B cell (primary cell): ENCODE measurements at regions not wholly inside any gene's neighbourhood (a gene's known extent, or its start where the extent isn't known, plus 50 kb on each side); places are given as distances from the start of the nearest gene placed in this dataset.

ENCODE experiments used
- ATAC-seq: fragments of 200-7000 bp; cut with Tn5 transposase; one replicate; pipeline ENCODE4 v1.10.0; 2021; ENCODE audit warnings: low read depth, mild to moderate bottlenecking, moderate number of reproducible peaks, moderate library complexity
- CTCF ChIA-PET: fragments of 350-600 bp; sonication (Branson Sonifier 250); formaldehyde crosslinking; loops from one replicate; lab custom pipeline; 2021; ENCODE audit warnings: antibody characterized with exemption, inconsistent platforms; lab: Charles Lee
- POLR2A ChIA-PET: fragments of 350-600 bp; sonication (Branson Sonifier 250); formaldehyde crosslinking; loops from one replicate; lab custom pipeline; 2021; ENCODE audit warnings: antibody characterized with exemption; lab: Charles Lee
- DNase-seq: peaks from one replicate; pipeline ENCODE4 v3.0.0; 2013
- H2AFZ ChIP-seq: 2 replicates; pipeline ENCODE4 v1.6.1; 2012; ENCODE audit warnings: mild to moderate bottlenecking, low read depth, low read length; ENCODE audit not compliant: insufficient read depth, poor library complexity, severe bottlenecking
- H3K27ac ChIP-seq, 2 donors: 1 replicate in 1 of 2; 2 replicates in 1 of 2; pipeline ENCODE4 v1.5.1; 2012 to 2013; ENCODE audit warnings: low read length in 2 of 2, mild to moderate bottlenecking in 2 of 2, moderate library complexity in 1 of 2
- H3K27me3 ChIP-seq, 4 experiments: fragments of 200-600 bp in 1 of 4; sonication (generic) in 1 of 4; replicated peaks in 1 of 4; 1 replicate in 2 of 4; 2 replicates in 2 of 4; pipeline versions ENCODE4 v1.6.1 to v1.7.0; 2013 to 2016; ENCODE audit warnings: low read length in 3 of 4, mild to moderate bottlenecking in 2 of 4, mixed read lengths in 1 of 4, moderate library complexity in 1 of 4; ENCODE audit not compliant: insufficient read depth in 4 of 4, control insufficient read depth in 3 of 4; ENCODE audit errors: control extremely low read depth in 1 of 4
- H3K36me3 ChIP-seq, 2 experiments: replicated peaks in 1 of 2; 1 replicate in 1 of 2; 2 replicates in 1 of 2; pipeline versions ENCODE4 v1.6.1 to v1.7.1; 2013; ENCODE audit warnings: low read length in 1 of 2; ENCODE audit not compliant: insufficient read depth in 2 of 2, control insufficient read depth in 1 of 2; ENCODE audit errors: control extremely low read depth in 1 of 2, extremely low read depth in 1 of 2
- H3K4me1 ChIP-seq, 2 donors: fragments of 200-600 bp in 1 of 2; sonication (generic) in 1 of 2; 1 replicate in 1 of 2; 2 replicates in 1 of 2; pipeline versions ENCODE4 v1.5.1 to v1.6.1; 2013 to 2017; ENCODE audit warnings: low read length in 2 of 2; ENCODE audit not compliant: control insufficient read depth in 2 of 2, insufficient read depth in 2 of 2
- H3K4me2 ChIP-seq: replicated peaks from 2 replicates; pipeline ENCODE3; 2012; ENCODE audit warnings: mild to moderate bottlenecking, low read depth, low read length; ENCODE audit not compliant: poor library complexity, severe bottlenecking
- H3K4me3 ChIP-seq, 5 experiments: fragments of 200-600 bp in 1 of 5; sonication (generic) in 1 of 5; 1 replicate in 3 of 5; 2 replicates in 2 of 5; pipeline versions ENCODE4 v1.5.1 to v1.7.0; 2011 to 2016; ENCODE audit warnings: low read length in 4 of 5, mild to moderate bottlenecking in 4 of 5, low read depth in 2 of 5, control low read depth in 1 of 5, moderate library complexity in 1 of 5; ENCODE audit not compliant: insufficient read depth in 1 of 5; ENCODE audit errors: control extremely low read depth in 1 of 5, extremely low read depth in 1 of 5
- H3K79me2 ChIP-seq: fragments of 200-600 bp; sonication (generic); one replicate; pipeline ENCODE4 v1.6.0; 2016; ENCODE audit warnings: low read length; ENCODE audit not compliant: control insufficient read depth, insufficient read depth
- H3K9ac ChIP-seq: fragments of 200-600 bp; sonication (generic); 2 replicates; pipeline ENCODE4 v1.6.1; 2017; ENCODE audit warnings: mild to moderate bottlenecking, low read length, moderate library complexity
- H3K9me3 ChIP-seq, 3 donors: one replicate each; pipeline versions ENCODE4 v1.6.1 to v1.7.1; 2013; ENCODE audit warnings: low read length in 2 of 3; ENCODE audit not compliant: control insufficient read depth in 2 of 3, insufficient read depth in 1 of 3; ENCODE audit errors: control extremely low read depth in 1 of 3
- H4K20me1 ChIP-seq: 2 replicates; pipeline ENCODE4 v1.6.0; 2012; ENCODE audit warnings: mild to moderate bottlenecking, low read length; ENCODE audit not compliant: insufficient read depth, control insufficient read depth, poor library complexity, severe bottlenecking
- H3K27ac Mint-ChIP-seq: one replicate; pipeline ENCODE4 v1.8.0; 2021; ENCODE audit warnings: mixed read lengths
- H3K27me3 Mint-ChIP-seq: one replicate; pipeline ENCODE4 v1.8.0; 2021; ENCODE audit warnings: mixed read lengths
- H3K4me1 Mint-ChIP-seq: one replicate; pipeline ENCODE4 v1.8.0; 2021; ENCODE audit warnings: mixed read lengths
- H3K4me3 Mint-ChIP-seq: one replicate; pipeline ENCODE4 v1.8.0; 2021; ENCODE audit warnings: mixed read lengths
- H3K9me3 Mint-ChIP-seq: one replicate; pipeline ENCODE4 v1.8.0; 2022; ENCODE audit warnings: mixed read lengths; ENCODE audit not compliant: insufficient read depth
- EZH2 ChIP-seq: IDR thresholded peaks from 2 replicates; pipeline ENCODE4 v1.6.1; 2012; ENCODE audit warnings: borderline replicate concordance, low read depth, mild to moderate bottlenecking, moderate library complexity, low read length; ENCODE audit not compliant: insufficient read depth, poor library complexity, severe bottlenecking
- WGBS: methylation state at CpG from one replicate; pipeline ENCODE4 v1.1.5; 2013; ENCODE audit warnings: missing lambda C conversion rate; ENCODE audit not compliant: insufficient coverage; 5-methylcytosine and 5-hydroxymethylcytosine counted together
- intact Hi-C: fragments of 100-400 bp; cut with micrococcal nuclease; formaldehyde crosslinking; loops from one replicate; pipeline ENCODE4 v1.10.0; 2022
- TF ChIP-seq, protein P1 (sequence below): fragments of 200-600 bp; IDR thresholded peaks from one replicate; pipeline ENCODE4 v1.8.0; 2022; ENCODE audit warnings: antibody characterized with exemption, mild to moderate bottlenecking

DNA sequence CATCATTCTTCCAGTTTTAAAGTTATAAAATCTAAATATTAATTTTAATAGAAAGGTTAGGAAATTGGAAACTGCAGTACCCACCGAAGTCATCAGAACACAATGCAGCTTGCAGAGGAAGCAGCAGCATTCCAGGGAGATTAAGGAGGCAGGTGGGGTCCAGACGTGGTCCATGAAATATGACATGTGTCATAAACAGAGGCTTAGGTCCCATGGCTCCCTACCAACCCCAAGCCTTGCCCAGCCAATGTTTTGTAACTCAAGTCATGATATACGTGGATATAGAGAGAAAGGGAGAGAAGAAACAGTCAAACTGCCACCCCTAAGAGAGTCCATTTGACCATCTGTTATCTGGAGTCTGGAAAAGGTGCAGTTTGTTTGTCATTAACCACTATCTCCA, 670.0 kb downstream of the TOX3 start:
- H3K4me2 ChIP-seq, result no peak overlapping the region
- H3K4me1 ChIP-seq, result no peaks in the 10 kb centered on the region
- ChIA-PET CTCF (no interaction called here), POLR2A (no interaction called here)
- H4K20me1 ChIP-seq, result no peaks in the 10 kb centered on the region
- Mint-ChIP-seq H3K27me3 (no peaks in the 10 kb centered on the region), H3K4me1 (no peaks in the 10 kb centered on the region), H3K9me3 (no peaks in the 10 kb centered on the region), H3K27ac (no peak overlapping the region), H3K4me3 (no peak overlapping the region)
- no peak for DNase-seq
- no peaks in the 10 kb centered on the region for H3K27me3 ChIP-seq
- WGBS, result no CpG with 5 or more reads among the region's 3 CpGs
- no peaks in the 10 kb centered on the region for H3K79me2 ChIP-seq
- peaks cover 0 to 8% (median 0%) of the 10 kb centered on the region in 3 donors for H3K9me3 ChIP-seq
- no peak overlapping the region for H3K9ac ChIP-seq
- no peak overlapping the region for H2AFZ ChIP-seq
- no peak overlapping the region for H3K27ac ChIP-seq
- TF ChIP-seq, protein P1, sequence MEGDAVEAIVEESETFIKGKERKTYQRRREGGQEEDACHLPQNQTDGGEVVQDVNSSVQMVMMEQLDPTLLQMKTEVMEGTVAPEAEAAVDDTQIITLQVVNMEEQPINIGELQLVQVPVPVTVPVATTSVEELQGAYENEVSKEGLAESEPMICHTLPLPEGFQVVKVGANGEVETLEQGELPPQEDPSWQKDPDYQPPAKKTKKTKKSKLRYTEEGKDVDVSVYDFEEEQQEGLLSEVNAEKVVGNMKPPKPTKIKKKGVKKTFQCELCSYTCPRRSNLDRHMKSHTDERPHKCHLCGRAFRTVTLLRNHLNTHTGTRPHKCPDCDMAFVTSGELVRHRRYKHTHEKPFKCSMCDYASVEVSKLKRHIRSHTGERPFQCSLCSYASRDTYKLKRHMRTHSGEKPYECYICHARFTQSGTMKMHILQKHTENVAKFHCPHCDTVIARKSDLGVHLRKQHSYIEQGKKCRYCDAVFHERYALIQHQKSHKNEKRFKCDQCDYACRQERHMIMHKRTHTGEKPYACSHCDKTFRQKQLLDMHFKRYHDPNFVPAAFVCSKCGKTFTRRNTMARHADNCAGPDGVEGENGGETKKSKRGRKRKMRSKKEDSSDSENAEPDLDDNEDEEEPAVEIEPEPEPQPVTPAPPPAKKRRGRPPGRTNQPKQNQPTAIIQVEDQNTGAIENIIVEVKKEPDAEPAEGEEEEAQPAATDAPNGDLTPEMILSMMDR, result no peak
- no peak for TF ChIP-seq EZH2
- no peak for ATAC-seq
- no peak overlapping the region for H3K4me3 ChIP-seq
- no peaks in the 10 kb centered on the region for H3K36me3 ChIP-seq
- intact Hi-C loops, result no loop called here

DNA sequence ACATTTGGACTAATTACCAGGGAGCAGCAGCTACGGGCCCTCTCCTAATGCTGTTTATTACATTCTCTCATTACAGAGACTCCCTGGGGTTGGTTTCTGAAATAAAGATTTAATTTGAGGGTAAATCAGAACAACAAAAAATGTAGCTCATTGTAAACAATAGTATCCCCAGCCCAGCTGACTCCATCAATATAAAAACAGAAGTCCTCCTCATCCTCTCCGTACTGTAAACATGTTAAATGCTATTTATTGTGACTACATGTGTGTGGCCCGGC, 670.4 kb downstream of the TOX3 start:
- no peaks in the 10 kb centered on the region for H3K4me1 Mint-ChIP-seq
- Histone ChIP-seq H3K9me3 (peaks cover 0 to 8% (median 0%) of the 10 kb centered on the region in 3 donors), H2AFZ (no peak overlapping the region), H3K27ac (no peak overlapping the region), H3K27me3 (no peaks in the 10 kb centered on the region), H3K79me2 (no peaks in the 10 kb centered on the region), H3K4me3 (no peak overlapping the region), H3K4me1 (no peaks in the 10 kb centered on the region), H4K20me1 (no peaks in the 10 kb centered on the region), H3K36me3 (no peaks in the 10 kb centered on the region), H3K9ac (no peak overlapping the region), H3K4me2 (no peak overlapping the region)
- POLR2A ChIA-PET, result no interaction called here
- no CpG with 5 or more reads among the region's 3 CpGs for WGBS
- H3K4me3 Mint-ChIP-seq, result no peak overlapping the region
- TF ChIP-seq, protein P1, result no peak
- TF ChIP-seq EZH2, result no peak
- no peaks in the 10 kb centered on the region for H3K9me3 Mint-ChIP-seq
- CTCF ChIA-PET, result no interaction called here
- intact Hi-C loops, result no loop called here
- no peaks in the 10 kb centered on the region for H3K27me3 Mint-ChIP-seq
- no peak overlapping the region for H3K27ac Mint-ChIP-seq
- ATAC-seq, result no peak
- DNase-seq, result no peak
